AG10803 (cell line): ENCODE measurements at regions not wholly inside any gene's neighbourhood (a gene's known extent, or its start where the extent isn't known, plus 50 kb on each side); places are given as distances from the start of the nearest gene placed in this dataset.

Experiments used
- DNase-seq: peaks from one replicate; pipeline ENCODE4 v3.0.0; 2010; ENCODE audit warnings: low read depth
- H3K4me3 ChIP-seq: 2 replicates; pipeline ENCODE4 v1.5.1; 2011; ENCODE audit warnings: mild to moderate bottlenecking, low read length, control low read depth
- CTCF ChIP-seq: conservative IDR thresholded peaks from 2 replicates; pipeline ENCODE4 v1.5.1; 2011; ENCODE audit warnings: mild to moderate bottlenecking, low read length, control low read depth, inconsistent platforms

- H3K4me3 ChIP-seq: no peak overlapping the region
- no peak for TF ChIP-seq CTCF
- DNase-seq: no peak
Measured at GRCh38 chr15:39275066-39275465, 305.8 kb upstream of the THBS1 start.

GRCh38 chr15:39279311-39279710 lies 301.6 kb upstream of the THBS1 start:
- peak; percentile 95 for DNase-seq
- TF ChIP-seq CTCF: no peak
- H3K4me3 ChIP-seq: no peak overlapping the region

- peak; percentile 62 for DNase-seq
- TF ChIP-seq CTCF: no peak
- no peak overlapping the region for H3K4me3 ChIP-seq
Measured at GRCh38 chr15:39281094-39281493, 299.8 kb upstream of the THBS1 start.

- peak; percentile 85 for DNase-seq
- no peak overlapping the region for H3K4me3 ChIP-seq
- TF ChIP-seq CTCF: no peak
Measured at GRCh38 chr15:39282663-39283208, 298.1 kb upstream of the THBS1 start.

GRCh38 chr15:39283531-39283930 lies 297.3 kb upstream of the THBS1 start:
- TF ChIP-seq CTCF: no peak
- peak; percentile 90 for DNase-seq

GRCh38 chr15:39285071-39285470 lies 295.8 kb upstream of the THBS1 start:
- TF ChIP-seq CTCF: no peak
- no peak overlapping the region for H3K4me3 ChIP-seq
- DNase-seq: peak; percentile 77

More at GRCh38 chr15:39283531-39283930, 297.3 kb upstream of the THBS1 start:
- H3K4me3 ChIP-seq: no peak overlapping the region

- no peak for TF ChIP-seq CTCF
- DNase-seq: peak; percentile 86
- H3K4me3 ChIP-seq: no peak overlapping the region
Measured at GRCh38 chr15:39285663-39286062, 295.2 kb upstream of the THBS1 start.
